ENCODE measurements at regions not wholly inside any gene's neighbourhood (a gene's known extent, or its start where the extent isn't known, plus 50 kb on each side); places are given as distances from the start of the nearest gene placed in this dataset.

- intact Hi-C loops (cut with DNase I): no loop called here
Measured at GRCh38 chr18:22278798-22279197, 109.4 kb downstream of the GATA6 start.

GRCh38 chr18:22277758-22278157 lies 108.4 kb downstream of the GATA6 start:
- no peaks in the 10 kb centered on the region for H3K36me3 ChIP-seq
- TF ChIP-seq, protein P1, sequence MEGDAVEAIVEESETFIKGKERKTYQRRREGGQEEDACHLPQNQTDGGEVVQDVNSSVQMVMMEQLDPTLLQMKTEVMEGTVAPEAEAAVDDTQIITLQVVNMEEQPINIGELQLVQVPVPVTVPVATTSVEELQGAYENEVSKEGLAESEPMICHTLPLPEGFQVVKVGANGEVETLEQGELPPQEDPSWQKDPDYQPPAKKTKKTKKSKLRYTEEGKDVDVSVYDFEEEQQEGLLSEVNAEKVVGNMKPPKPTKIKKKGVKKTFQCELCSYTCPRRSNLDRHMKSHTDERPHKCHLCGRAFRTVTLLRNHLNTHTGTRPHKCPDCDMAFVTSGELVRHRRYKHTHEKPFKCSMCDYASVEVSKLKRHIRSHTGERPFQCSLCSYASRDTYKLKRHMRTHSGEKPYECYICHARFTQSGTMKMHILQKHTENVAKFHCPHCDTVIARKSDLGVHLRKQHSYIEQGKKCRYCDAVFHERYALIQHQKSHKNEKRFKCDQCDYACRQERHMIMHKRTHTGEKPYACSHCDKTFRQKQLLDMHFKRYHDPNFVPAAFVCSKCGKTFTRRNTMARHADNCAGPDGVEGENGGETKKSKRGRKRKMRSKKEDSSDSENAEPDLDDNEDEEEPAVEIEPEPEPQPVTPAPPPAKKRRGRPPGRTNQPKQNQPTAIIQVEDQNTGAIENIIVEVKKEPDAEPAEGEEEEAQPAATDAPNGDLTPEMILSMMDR (IDR thresholded peaks at IDR 0.05): no peak
- TF ChIP-seq POLR2A (IDR thresholded peaks at IDR 0.05): no peak
- WGBS, 2 donors: 93 to 95% methylated on average over 12 of the region's 12 CpGs
- intact Hi-C loops (cut with DNase I): no loop called here
- no peak overlapping the region for H3K4me3 ChIP-seq (replicated peaks in 1 of 3)
- H3K27me3 ChIP-seq: no peaks in the 10 kb centered on the region
- no peak for DNase-seq
- H3K4me1 ChIP-seq: no peaks in the 10 kb centered on the region
- H3K27ac ChIP-seq: no peak overlapping the region
- no peaks in the 10 kb centered on the region for H3K9me3 ChIP-seq

More at GRCh38 chr18:22278798-22279197, 109.4 kb downstream of the GATA6 start:
- no peak for TF ChIP-seq POLR2A (IDR thresholded peaks at IDR 0.05)
- TF ChIP-seq, protein P1 (IDR thresholded peaks at IDR 0.05): no peak
- H3K27ac ChIP-seq: no peak overlapping the region
- H3K4me3 ChIP-seq (replicated peaks in 1 of 3): no peak overlapping the region
- no peaks in the 10 kb centered on the region for H3K9me3 ChIP-seq
- H3K4me1 ChIP-seq: no peaks in the 10 kb centered on the region
- H3K27me3 ChIP-seq: no peaks in the 10 kb centered on the region
- 93 to 100% methylated on average over 1 of the region's 1 CpG for WGBS, 2 donors
- H3K36me3 ChIP-seq: no peaks in the 10 kb centered on the region
- no peak for DNase-seq

DNA sequence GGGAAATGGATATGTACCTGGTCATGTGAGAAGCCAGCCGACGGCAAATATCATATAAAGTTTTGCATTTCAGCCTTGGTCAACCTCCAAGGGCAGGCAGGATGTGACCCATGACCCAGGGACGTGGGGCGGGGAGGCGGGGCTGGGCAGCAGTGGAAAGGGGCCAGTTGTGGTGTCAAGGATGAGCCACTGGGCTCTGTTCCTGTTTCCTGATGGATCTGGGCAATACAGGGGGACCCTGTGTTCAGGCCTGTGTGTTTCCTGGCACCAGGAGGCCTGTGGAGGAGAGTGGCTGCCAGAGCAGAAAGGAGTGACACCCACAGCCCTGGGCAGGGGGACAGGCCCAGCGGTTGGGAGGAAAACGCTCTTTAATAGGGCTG lies 106.9 kb downstream of the GATA6 start:
- Histone ChIP-seq H3K36me3 (no peaks in the 10 kb centered on the region), H3K9me3 (no peaks in the 10 kb centered on the region), H3K27me3 (no peaks in the 10 kb centered on the region), H3K4me1 (no peaks in the 10 kb centered on the region), H3K27ac (no peak overlapping the region), H3K4me3 (replicated peaks in 1 of 3) (no peak overlapping the region)
- intact Hi-C loops (cut with DNase I): no loop called here
- peak in 1 of 2 donors; percentile 15 for DNase-seq
- WGBS, 2 donors: 84 to 87% methylated on average over 7 of the region's 7 CpGs
- no peak for TF ChIP-seq POLR2A (IDR thresholded peaks at IDR 0.05)
- TF ChIP-seq, protein P1 (IDR thresholded peaks at IDR 0.05): no peak

DNA sequence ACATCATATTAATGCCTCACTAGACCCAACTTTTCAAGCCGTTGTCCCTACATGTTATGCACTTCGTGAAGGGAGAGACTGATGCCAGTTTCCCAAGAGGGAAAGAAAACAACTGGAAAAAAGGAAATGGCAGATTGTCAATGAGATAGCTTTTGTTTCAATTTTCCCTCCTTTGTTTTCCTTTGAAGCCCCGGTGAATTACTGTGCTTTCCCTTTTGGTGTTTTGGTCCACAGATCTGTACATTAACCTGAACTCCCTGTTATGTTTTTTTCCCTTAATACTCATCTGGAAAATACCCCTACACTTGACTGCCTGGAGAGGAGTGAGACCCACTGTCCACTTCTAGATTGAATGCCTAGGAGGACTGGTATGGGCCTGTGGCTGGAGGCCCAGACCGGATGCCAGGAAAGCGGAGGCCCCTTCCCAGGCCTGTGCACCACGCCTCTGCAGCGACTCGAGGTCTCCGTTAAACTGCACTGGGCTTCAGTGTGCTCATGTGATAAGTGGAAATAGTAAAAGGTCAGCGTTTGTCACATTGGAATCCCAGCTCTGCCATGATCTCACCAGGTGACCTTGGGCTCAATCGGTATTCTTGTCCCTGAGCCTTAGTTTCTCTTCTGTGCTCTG lies 106.4 kb downstream of the GATA6 start:
- no peak for DNase-seq

More for the DNA sequence above, 106.4 kb downstream of the GATA6 start:
- WGBS, 2 donors: 67% methylated on average over 11 of the region's 11 CpGs
- Histone ChIP-seq H3K27ac (no peak overlapping the region), H3K36me3 (no peaks in the 10 kb centered on the region), H3K4me3 (replicated peaks in 1 of 3) (no peak overlapping the region), H3K4me1 (no peaks in the 10 kb centered on the region), H3K27me3 (no peaks in the 10 kb centered on the region), H3K9me3 (no peaks in the 10 kb centered on the region)
- intact Hi-C loops (cut with DNase I): no loop called here
- TF ChIP-seq, protein P1 (IDR thresholded peaks at IDR 0.05): no peak
- TF ChIP-seq POLR2A (IDR thresholded peaks at IDR 0.05): no peak

All from thyroid gland (tissue), 4 donors.